ENCODE measurements at regions not wholly inside any gene's neighbourhood (a gene's known extent, or its start where the extent isn't known, plus 50 kb on each side); places are given as distances from the start of the nearest gene placed in this dataset.
A peak's percentile ranks its signal among the peaks of the same experiment; 100 is the strongest.

GRCh38 chr11:15519124-15519791, 404.5 kb downstream of the INSC start:
- no peaks in the 10 kb centered on the region for H4K20me1 ChIP-seq (ENCODE audit: insufficient read depth, poor library complexity, severe bottlenecking)
- H3K4me1 ChIP-seq (ENCODE audit: insufficient read depth), result no peaks in the 10 kb centered on the region
- 74% methylated on average over 2 of the region's 2 CpGs for WGBS (ENCODE audit: low lambda C conversion rate, missing lambda C conversion rate)
- H3K79me2 ChIP-seq, result no peaks in the 10 kb centered on the region
- H3K4me3 ChIP-seq, result no peak overlapping the region
- no peak for DNase-seq (ENCODE audit: low spot score)
- no peaks in the 10 kb centered on the region for H3K36me3 ChIP-seq (replicated peaks; ENCODE audit: insufficient read depth, low read depth)
- H3K27me3 ChIP-seq, result no peaks in the 10 kb centered on the region
- H2AFZ ChIP-seq, result no peak overlapping the region
- no peak overlapping the region for H3K27ac ChIP-seq
- no peaks in the 10 kb centered on the region for H3K9me2 ChIP-seq (replicated peaks; ENCODE audit: insufficient read depth)
- no peak overlapping the region for H3K4me2 ChIP-seq
- no peaks in the 10 kb centered on the region for H3K9me3 ChIP-seq (ENCODE audit: low read depth)
- no peak for TF ChIP-seq EZH2phosphoT487 (IDR thresholded peaks at IDR 0.05; ENCODE audit: low read depth, severe bottlenecking, unreplicated experiment)
- TF ChIP-seq EZH2 (IDR thresholded peaks at IDR 0.05; ENCODE audit: borderline replicate concordance), result no peak
- no peak for TF ChIP-seq CTCF (IDR thresholded peaks at IDR 0.05; ENCODE audit: poor library complexity)

- H3K27ac ChIP-seq, result no peak overlapping the region
- TF ChIP-seq EZH2phosphoT487 (IDR thresholded peaks at IDR 0.05; ENCODE audit: low read depth, severe bottlenecking, unreplicated experiment) (no peak), EZH2 (IDR thresholded peaks at IDR 0.05; ENCODE audit: borderline replicate concordance) (no peak), CTCF (IDR thresholded peaks at IDR 0.05; ENCODE audit: poor library complexity) (no peak)
- H3K9me2 ChIP-seq (replicated peaks; ENCODE audit: insufficient read depth), result no peaks in the 10 kb centered on the region
- H4K20me1 ChIP-seq (ENCODE audit: insufficient read depth, poor library complexity, severe bottlenecking), result no peaks in the 10 kb centered on the region
- 85% methylated on average over 2 of the region's 2 CpGs for WGBS (ENCODE audit: low lambda C conversion rate, missing lambda C conversion rate)
- no peaks in the 10 kb centered on the region for H3K27me3 ChIP-seq
- H3K4me3 ChIP-seq, result no peak overlapping the region
- no peaks in the 10 kb centered on the region for H3K4me1 ChIP-seq (ENCODE audit: insufficient read depth)
- DNase-seq (ENCODE audit: low spot score), result no peak
- H3K36me3 ChIP-seq (replicated peaks; ENCODE audit: insufficient read depth, low read depth), result no peaks in the 10 kb centered on the region
- no peaks in the 10 kb centered on the region for H3K79me2 ChIP-seq
- H2AFZ ChIP-seq, result no peak overlapping the region
- H3K9me3 ChIP-seq (ENCODE audit: low read depth), result no peaks in the 10 kb centered on the region
- no peak overlapping the region for H3K4me2 ChIP-seq
These were observed 405.2 kb downstream of the INSC start for GRCh38 chr11:15519911-15520310.

- no peaks in the 10 kb centered on the region for H4K20me1 ChIP-seq (ENCODE audit: insufficient read depth, poor library complexity, severe bottlenecking)
- H3K9me2 ChIP-seq (replicated peaks; ENCODE audit: insufficient read depth), result no peaks in the 10 kb centered on the region
- no peak overlapping the region for H3K4me2 ChIP-seq
- no peak for DNase-seq (ENCODE audit: low spot score)
- H3K4me3 ChIP-seq, result no peak overlapping the region
- H3K36me3 ChIP-seq (replicated peaks; ENCODE audit: insufficient read depth, low read depth), result no peaks in the 10 kb centered on the region
- no peaks in the 10 kb centered on the region for H3K79me2 ChIP-seq
- H3K4me1 ChIP-seq (ENCODE audit: insufficient read depth), result no peaks in the 10 kb centered on the region
- peak overlapping the region; percentile 22 for H3K27ac ChIP-seq
- H3K9me3 ChIP-seq (ENCODE audit: low read depth), result no peaks in the 10 kb centered on the region
- TF ChIP-seq CTCF (IDR thresholded peaks at IDR 0.05; ENCODE audit: poor library complexity) (no peak), EZH2 (IDR thresholded peaks at IDR 0.05; ENCODE audit: borderline replicate concordance) (no peak), EZH2phosphoT487 (IDR thresholded peaks at IDR 0.05; ENCODE audit: low read depth, severe bottlenecking, unreplicated experiment) (no peak)
- no peak overlapping the region for H2AFZ ChIP-seq
- H3K27me3 ChIP-seq, result no peaks in the 10 kb centered on the region
- WGBS (ENCODE audit: low lambda C conversion rate, missing lambda C conversion rate), result 38% methylated on average over 2 of the region's 2 CpGs
These were observed 408.8 kb downstream of the INSC start for GRCh38 chr11:15523543-15523942.
